Endothelial cell of umbilical vein (primary cell): ENCODE measurements at regions not wholly inside any gene's neighbourhood (a gene's known extent, or its start where the extent isn't known, plus 50 kb on each side); places are given as distances from the start of the nearest gene placed in this dataset.

Experiments used
- BruUV-seq: library from RNA; stranded (reverse); fragments of 400-500 nt; replicated peaks from 2 replicates; lab custom pipeline; 2021; lab: Mats Ljungman, UMichigan
- CTCF ChIA-PET: fragments of 300-600, 350-600 bp; sonication (Branson Sonifier 250); formaldehyde crosslinking; loops from one replicate; lab custom pipeline; 2021; ENCODE audit warnings: antibody characterized with exemption, inconsistent platforms; lab: Charles Lee
- POLR2A ChIA-PET: fragments of 300-600, 350-600 bp; sonication (Branson Sonifier 250); formaldehyde crosslinking; loops from one replicate; lab custom pipeline; 2021; ENCODE audit warnings: antibody characterized with exemption, inconsistent platforms; lab: Charles Lee
- DNase-seq: peaks from one replicate; pipeline ENCODE4 v3.0.0-alpha.2; 2011; ENCODE audit warnings: low read depth, low spot score
- FAIRE-seq: peaks from 2 replicates; lab custom pipeline; 2011; peaks lifted over from hg19 to GRCh38; lab: Jason Lieb, UNC
- H2AFZ ChIP-seq: 2 replicates; pipeline ENCODE4 v1.6.0; 2012; ENCODE audit warnings: low read depth, low read length, control low read depth, inconsistent platforms
- H3K27ac ChIP-seq: 2 replicates; pipeline ENCODE4 v1.5.1; 2011; ENCODE audit warnings: low read depth, mild to moderate bottlenecking, control low read depth, low read length, moderate library complexity; ENCODE audit not compliant: insufficient read depth
- H3K27me3 ChIP-seq, 2 experiments: 2 replicates each; pipeline versions ENCODE4 v1.6.0 to v1.6.1; 2011; ENCODE audit warnings: low read length in 2 of 2, mixed read lengths in 1 of 2; ENCODE audit not compliant: control insufficient read depth in 2 of 2, insufficient read depth in 2 of 2
- H3K36me3 ChIP-seq, 2 experiments: 2 replicates in 1 of 2; 3 replicates in 1 of 2; pipeline ENCODE4 v1.5.1; 2011; ENCODE audit warnings: low read length in 2 of 2, mild to moderate bottlenecking in 1 of 2, moderate library complexity in 1 of 2; ENCODE audit not compliant: control insufficient read depth in 2 of 2, insufficient read depth in 2 of 2; ENCODE audit errors: extremely low read depth in 1 of 2
- H3K4me1 ChIP-seq: 3 replicates; pipeline ENCODE4 v1.5.1; 2011; ENCODE audit warnings: mild to moderate bottlenecking, low read length; ENCODE audit not compliant: control insufficient read depth, insufficient read depth; ENCODE audit errors: extremely low read depth
- H3K4me2 ChIP-seq: 2 replicates; pipeline ENCODE4 v1.6.1; 2011; ENCODE audit warnings: low read length, control low read depth, mixed read lengths; ENCODE audit not compliant: insufficient read depth
- H3K4me3 ChIP-seq, 3 experiments: fragments of 200-600 bp in 1 of 3; sonication (generic), shearing (Covaris generic) in 1 of 3; replicated peaks in 1 of 3; 2 replicates each; pipeline ENCODE4 v1.5.1; 2011 to 2016; ENCODE audit warnings: control low read depth in 3 of 3, low read length in 3 of 3, mild to moderate bottlenecking in 2 of 3, inconsistent platforms in 1 of 3, low read depth in 1 of 3, moderate library complexity in 1 of 3; ENCODE audit not compliant: insufficient read depth in 1 of 3
- H3K79me2 ChIP-seq: 2 replicates; pipeline ENCODE4 v1.6.0; 2012; ENCODE audit warnings: low read length, inconsistent platforms; ENCODE audit not compliant: control insufficient read depth, insufficient read depth
- H3K9ac ChIP-seq: replicated peaks from 2 replicates; pipeline ENCODE3; 2011; ENCODE audit warnings: low read length, control low read depth; ENCODE audit not compliant: insufficient read depth; ENCODE audit errors: extremely low read depth
- H3K9me1 ChIP-seq: replicated peaks from 3 replicates; pipeline ENCODE4 v1.6.0; 2011; ENCODE audit warnings: mild to moderate bottlenecking, low read length; ENCODE audit not compliant: control insufficient read depth, insufficient read depth; ENCODE audit errors: extremely low read depth
- H3K9me3 ChIP-seq: replicated peaks from 2 replicates; pipeline ENCODE4 v1.5.1; 2012; ENCODE audit warnings: low read length, inconsistent platforms; ENCODE audit not compliant: control insufficient read depth, insufficient read depth
- H4K20me1 ChIP-seq: replicated peaks from 2 replicates; pipeline ENCODE3; 2011; ENCODE audit warnings: mild to moderate bottlenecking, low read length; ENCODE audit not compliant: control insufficient read depth, insufficient read depth; ENCODE audit errors: extremely low read depth
- EZH2 ChIP-seq: IDR thresholded peaks from 2 replicates; pipeline ENCODE4 v1.6.1; 2012; ENCODE audit warnings: borderline replicate concordance, low read depth, mild to moderate bottlenecking, moderate library complexity, low read length, inconsistent platforms; ENCODE audit not compliant: severe bottlenecking
- FOS ChIP-seq: IDR thresholded peaks from 2 replicates; pipeline ENCODE4 v1.6.1; 2011; ENCODE audit warnings: mild to moderate bottlenecking, low read length, moderate library complexity, borderline replicate concordance; ENCODE audit not compliant: insufficient read depth
- GATA2 ChIP-seq: IDR thresholded peaks from 2 replicates; pipeline ENCODE4 v1.7.0; 2011; ENCODE audit warnings: low read depth, mild to moderate bottlenecking, moderate library complexity, mixed read lengths, low read length; ENCODE audit not compliant: insufficient read length, insufficient read depth
- JUN ChIP-seq: IDR thresholded peaks from 2 replicates; pipeline ENCODE4 v1.6.1; 2011; ENCODE audit warnings: borderline replicate concordance, low read depth; ENCODE audit not compliant: insufficient read length, insufficient read depth
- MYC ChIP-seq: IDR thresholded peaks from one replicate; pipeline ENCODE4 v1.6.1; 2011; ENCODE audit warnings: mild to moderate bottlenecking, low read depth, low read length
- POLR2A ChIP-seq: IDR thresholded peaks from 2 replicates; pipeline ENCODE4 v1.6.1; 2012; ENCODE audit warnings: low read depth, mild to moderate bottlenecking, control low read depth, low read length
- POLR2AphosphoS5 ChIP-seq: IDR thresholded peaks from 2 replicates; pipeline ENCODE4 v1.6.1; 2012; ENCODE audit warnings: low read depth, mild to moderate bottlenecking, control low read depth, low read length, moderate library complexity; ENCODE audit not compliant: insufficient read depth
- dilution Hi-C: fragments of 300-500 bp; cut with MboI; formaldehyde crosslinking; loops from one replicate; pipeline ENCODE4 v1.15.0; 2019; ENCODE audit warnings: low sequenced_read_pairs; ENCODE audit not compliant: extremely low pct_ligation_motif_present
- intact Hi-C: fragments of 100-400 bp; cut with micrococcal nuclease; formaldehyde crosslinking; loops from one replicate; pipeline ENCODE4 v1.10.0; 2022
- TF ChIP-seq, protein P1 (sequence below), 2 donors: IDR thresholded peaks; 1 replicate in 1 of 2; 2 replicates in 1 of 2; pipeline ENCODE4 v1.5.1; 2011; ENCODE audit warnings: low read length in 2 of 2, mild to moderate bottlenecking in 2 of 2, moderate library complexity in 2 of 2, control low read depth in 1 of 2, inconsistent platforms in 1 of 2, low read depth in 1 of 2; ENCODE audit not compliant: insufficient read depth in 1 of 2; ENCODE audit errors: extremely low read depth in 1 of 2
- TF ChIP-seq, protein P2 (sequence below): IDR thresholded peaks from 2 replicates; pipeline ENCODE4 v1.6.1; 2011; ENCODE audit not compliant: insufficient read depth, insufficient read length

DNA sequence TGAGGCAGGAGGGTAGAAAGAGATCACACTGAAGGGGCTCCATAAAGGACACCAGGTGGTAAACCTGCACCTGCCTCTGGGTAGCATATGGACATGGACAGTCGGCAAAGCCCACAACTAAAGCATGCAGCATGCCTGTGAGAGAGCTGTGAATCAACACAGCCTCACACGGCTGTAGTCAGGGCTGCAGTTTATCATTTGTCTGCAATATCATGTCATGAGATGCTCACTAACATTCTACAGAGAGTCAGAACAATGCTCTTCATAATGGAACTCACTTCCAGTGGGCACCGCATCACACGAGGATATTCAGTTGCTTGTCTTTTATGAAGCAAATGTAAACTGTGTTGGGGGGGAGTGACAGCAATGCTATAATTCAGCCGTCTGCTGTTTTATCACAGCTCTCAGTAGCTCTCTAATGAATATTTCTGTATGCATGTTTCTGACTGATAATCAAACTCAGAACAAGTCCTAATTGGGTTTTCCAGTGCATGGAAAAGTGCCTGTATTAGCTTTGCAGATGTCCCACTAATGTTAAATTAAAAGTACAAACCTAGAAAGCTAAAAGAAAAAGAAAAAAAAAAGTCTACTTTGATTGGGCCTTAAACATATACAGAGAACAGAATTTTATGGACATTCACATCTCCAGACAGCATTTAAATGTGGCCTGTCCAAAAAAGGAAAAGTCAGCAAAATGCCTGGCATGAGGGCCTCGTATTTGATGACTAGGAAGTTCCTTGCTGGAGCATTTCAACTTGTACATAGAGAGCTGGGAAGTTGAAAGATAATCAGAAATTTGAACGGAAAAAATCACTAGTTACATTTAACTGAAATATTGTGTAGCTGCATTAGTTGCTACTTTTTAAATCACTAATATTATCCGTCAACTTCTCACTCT, 406.1 kb upstream of the SOX11 start:
- no peak overlapping the region for H2AFZ ChIP-seq
- no peaks in the 10 kb centered on the region for H3K4me1 ChIP-seq
- no peaks in the 10 kb centered on the region for H3K27me3 ChIP-seq
- no peaks in the 10 kb centered on the region for H4K20me1 ChIP-seq
- no peaks in the 10 kb centered on the region for H3K79me2 ChIP-seq
- no peak overlapping the region for H3K9ac ChIP-seq
- no peak overlapping the region for H3K4me3 ChIP-seq
- TF ChIP-seq MYC (no peak), POLR2A (no peak), JUN (no peak)
- intact Hi-C loops: no loop called here
- H3K4me2 ChIP-seq: no peak overlapping the region
- FAIRE-seq (no peak), DNase-seq (no peak)
- dilution Hi-C loops: no loop called here
- ChIA-PET CTCF (no interaction called here), POLR2A (no interaction called here)
- H3K9me3 ChIP-seq: peaks cover 3% of the 10 kb centered on the region
- H3K27ac ChIP-seq: no peak overlapping the region
- no peaks in the 10 kb centered on the region for H3K36me3 ChIP-seq
- H3K9me1 ChIP-seq: no peaks in the 10 kb centered on the region
- BruUV-seq: no TSS peak

DNA sequence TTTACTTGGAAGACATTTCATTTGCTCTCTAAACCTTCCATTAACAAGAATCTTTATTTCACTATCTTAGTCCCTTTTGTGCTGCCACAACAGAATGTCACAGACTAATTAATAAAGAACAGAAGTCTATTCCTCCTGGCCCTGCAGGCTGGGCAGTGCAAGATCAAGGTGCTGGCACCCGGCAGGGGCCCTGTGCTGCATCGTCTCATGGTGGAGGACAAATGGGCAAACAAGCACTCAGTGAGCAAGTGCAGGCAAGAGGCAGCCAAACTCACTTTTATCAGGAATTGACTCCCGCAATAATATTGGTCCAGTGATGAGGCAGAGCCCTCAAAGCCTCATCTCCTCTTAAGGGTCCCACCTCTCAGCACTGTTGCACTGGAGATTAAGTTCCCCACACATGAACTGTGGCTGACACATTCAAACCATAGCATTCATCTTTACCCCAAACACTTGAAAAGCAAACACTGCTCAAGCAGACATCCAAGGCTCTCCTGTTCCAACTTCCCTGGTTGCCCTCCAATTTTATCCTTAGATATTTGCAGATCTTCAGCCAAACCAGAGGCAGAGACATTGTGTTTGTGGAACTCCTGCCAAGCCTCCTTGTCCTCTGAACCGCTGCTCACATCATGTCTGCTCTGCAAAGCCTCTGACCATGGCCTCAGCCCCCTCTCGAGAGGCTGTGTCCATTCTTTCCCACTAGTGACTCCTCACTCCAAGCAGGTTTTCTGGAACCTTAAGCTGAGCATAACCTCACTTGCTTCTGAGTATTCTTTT, 404.4 kb upstream of the SOX11 start:
- dilution Hi-C loops (no loop called here), intact Hi-C loops (no loop called here)
- Histone ChIP-seq H2AFZ (no peak overlapping the region), H3K4me1 (no peaks in the 10 kb centered on the region), H3K4me3 (no peak overlapping the region), H3K9ac (no peak overlapping the region), H3K4me2 (no peak overlapping the region), H3K36me3 (no peaks in the 10 kb centered on the region), H3K79me2 (no peaks in the 10 kb centered on the region), H4K20me1 (no peaks in the 10 kb centered on the region), H3K27me3 (no peaks in the 10 kb centered on the region), H3K9me3 (peaks cover 3% of the 10 kb centered on the region), H3K9me1 (no peaks in the 10 kb centered on the region), H3K27ac (no peak overlapping the region)
- TF ChIP-seq GATA2: no peak
- TF ChIP-seq EZH2: no peak
- no peak for TF ChIP-seq POLR2A
- TF ChIP-seq, protein P1, sequence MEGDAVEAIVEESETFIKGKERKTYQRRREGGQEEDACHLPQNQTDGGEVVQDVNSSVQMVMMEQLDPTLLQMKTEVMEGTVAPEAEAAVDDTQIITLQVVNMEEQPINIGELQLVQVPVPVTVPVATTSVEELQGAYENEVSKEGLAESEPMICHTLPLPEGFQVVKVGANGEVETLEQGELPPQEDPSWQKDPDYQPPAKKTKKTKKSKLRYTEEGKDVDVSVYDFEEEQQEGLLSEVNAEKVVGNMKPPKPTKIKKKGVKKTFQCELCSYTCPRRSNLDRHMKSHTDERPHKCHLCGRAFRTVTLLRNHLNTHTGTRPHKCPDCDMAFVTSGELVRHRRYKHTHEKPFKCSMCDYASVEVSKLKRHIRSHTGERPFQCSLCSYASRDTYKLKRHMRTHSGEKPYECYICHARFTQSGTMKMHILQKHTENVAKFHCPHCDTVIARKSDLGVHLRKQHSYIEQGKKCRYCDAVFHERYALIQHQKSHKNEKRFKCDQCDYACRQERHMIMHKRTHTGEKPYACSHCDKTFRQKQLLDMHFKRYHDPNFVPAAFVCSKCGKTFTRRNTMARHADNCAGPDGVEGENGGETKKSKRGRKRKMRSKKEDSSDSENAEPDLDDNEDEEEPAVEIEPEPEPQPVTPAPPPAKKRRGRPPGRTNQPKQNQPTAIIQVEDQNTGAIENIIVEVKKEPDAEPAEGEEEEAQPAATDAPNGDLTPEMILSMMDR (IDR thresholded peaks at IDR 0.05; ENCODE audit: extremely low read depth in 1 of 2, insufficient read depth in 1 of 2, low read depth in 1 of 2, low read length in 2 of 2): no peak
- no peak for TF ChIP-seq JUN
- no peak for TF ChIP-seq MYC
- no peak for TF ChIP-seq FOS
- no peak for TF ChIP-seq POLR2AphosphoS5
- TF ChIP-seq, protein P2, sequence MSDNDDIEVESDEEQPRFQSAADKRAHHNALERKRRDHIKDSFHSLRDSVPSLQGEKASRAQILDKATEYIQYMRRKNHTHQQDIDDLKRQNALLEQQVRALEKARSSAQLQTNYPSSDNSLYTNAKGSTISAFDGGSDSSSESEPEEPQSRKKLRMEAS: no peak
- ChIA-PET CTCF (no interaction called here), POLR2A (no interaction called here)
- no TSS peak for BruUV-seq
- FAIRE-seq: no peak
- DNase-seq: no peak
